ENCODE measurements at regions not wholly inside any gene's neighbourhood (a gene's known extent, or its start where the extent isn't known, plus 50 kb on each side); places are given as distances from the start of the nearest gene placed in this dataset.

GRCh38 chr22:48264586-48264985 is 1502.1 kb downstream of the TBC1D22A start:
- Histone ChIP-seq H3K4me1 (ENCODE audit: insufficient read depth, low read length) (no peaks in the 10 kb centered on the region), H3K4me3 (replicated peaks in 1 of 3; ENCODE audit: insufficient read depth in 1 of 3, low read depth in 2 of 3, low read length in 3 of 3) (no peak overlapping the region), H3K9ac (ENCODE audit: insufficient read depth, low read depth, low read length) (no peak overlapping the region), H4K20me1 (ENCODE audit: insufficient read depth, low read length) (no peaks in the 10 kb centered on the region), H3K27me3 (ENCODE audit: control insufficient read depth in 1 of 2, insufficient read depth in 2 of 2, low read length in 2 of 2) (peaks cover 3 to 36% of the 10 kb centered on the region in 2 experiments), H3K4me2 (ENCODE audit: low read depth, low read length) (no peak overlapping the region), H3K79me2 (ENCODE audit: insufficient read depth, low read length) (no peaks in the 10 kb centered on the region), H3K9me3 (ENCODE audit: low read length) (0 out of 2 replicates have a peak, but pooled peaks cover 5% of the 10 kb centered on the region), H2AFZ (ENCODE audit: low read length) (no peak overlapping the region), H3K27ac (ENCODE audit: extremely low read length, insufficient read depth, low read length) (no peak overlapping the region), H3K36me3 (replicated peaks in 1 of 2; ENCODE audit: control insufficient read depth in 1 of 2, insufficient read depth in 2 of 2, low read length in 2 of 2) (no peaks in the 10 kb centered on the region)
- BruUV-seq (replicated peaks), result no TSS peak
- ATAC-seq, result no peak
- in situ Hi-C loops (cut with HindIII; ENCODE audit: extremely low pct_ligation_motif_present, low pct_unique_long_range_greater_than_20kb), result no loop called here
- TF ChIP-seq TFDP1 (CRISPR knock-in tag; IDR thresholded peaks at IDR 0.05; ENCODE audit: borderline replicate concordance) (no peak), MTERF4 (CRISPR knock-in tag; IDR thresholded peaks at IDR 0.05) (no peak), SIX1 (CRISPR knock-in tag; IDR thresholded peaks at IDR 0.05; ENCODE audit: borderline replicate concordance) (no peak), GABPB1 (CRISPR knock-in tag; IDR thresholded peaks at IDR 0.05) (no peak), SRSF1 (optimal IDR thresholded peaks at IDR 0.05; ENCODE audit: low read depth, low read length) (no peak), MBD4 (IDR thresholded peaks at IDR 0.05; ENCODE audit: borderline replicate concordance, low read length) (no peak), ZNF614 (CRISPR knock-in tag; IDR thresholded peaks at IDR 0.05; ENCODE audit: borderline replicate concordance) (no peak), FOSL1 (CRISPR knock-in tag; IDR thresholded peaks at IDR 0.05; ENCODE audit: borderline replicate concordance) (no peak), RAD21 (CRISPR knock-in tag; IDR thresholded peaks at IDR 0.05) (no peak), MEF2D (CRISPR knock-in tag; IDR thresholded peaks at IDR 0.05) (no peak), ZNF274 (CRISPR knock-in tag; IDR thresholded peaks at IDR 0.05) (no peak), RXRB (CRISPR knock-in tag; IDR thresholded peaks at IDR 0.05; ENCODE audit: borderline replicate concordance) (no peak), ZMAT5 (CRISPR knock-in tag; IDR thresholded peaks at IDR 0.05; ENCODE audit: borderline replicate concordance, low read depth) (no peak)
- FAIRE-seq, result no peak
- ChIA-PET POLR2A (no interaction called here), CTCF (ENCODE audit: low intra/inter-chr PET ratio, low total read pairs) (no interaction called here)
- 35% methylated on average over 6 of the region's 14 CpGs for WGBS (ENCODE audit: low lambda C conversion rate)
- no peak for DNase-seq (ENCODE audit: low spot score)
- intact Hi-C loops (cut with micrococcal nuclease; ENCODE audit: unreplicated experiment), result no loop called here

Measured in HepG2 (cell line).